Esophagus mucosa (tissue), 1 donor: ENCODE measurements at regions not wholly inside any gene's neighbourhood (a gene's known extent, or its start where the extent isn't known, plus 50 kb on each side); places are given as distances from the start of the nearest gene placed in this dataset.
"Not testable (repeated sequence)": the region's sequence is repeated elsewhere in the genome, so short reads cannot be mapped to it uniquely, and the experiment has no call there.

ENCODE experiments used
- ATAC-seq: fragments of 200-7000 bp; cut with Tn5 transposase; one replicate; pipeline ENCODE4 v1.9.1; 2020
- donor health status: DM: yes; HTN: yes; CAD: no.

DNA sequence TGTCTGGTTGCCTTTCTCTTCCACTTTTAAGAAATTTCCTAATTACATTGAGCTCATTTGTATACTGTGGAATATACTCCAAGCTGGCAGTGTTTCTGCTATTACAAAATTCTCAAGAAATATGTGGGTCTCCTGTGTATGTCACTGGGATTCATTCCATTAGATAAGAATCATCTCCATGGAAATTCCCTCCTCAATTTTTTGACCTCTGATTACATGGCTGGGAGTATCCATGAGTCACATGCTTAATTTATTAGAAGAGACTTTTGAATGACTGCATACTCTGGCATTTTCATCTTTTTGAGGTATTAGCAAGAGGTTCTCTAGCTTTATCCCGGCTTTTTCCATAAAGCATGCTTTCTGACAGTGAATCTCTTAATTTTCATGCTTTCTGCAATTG is 665.5 kb upstream of the CNTNAP5 start:
- no peak for ATAC-seq

DNA sequence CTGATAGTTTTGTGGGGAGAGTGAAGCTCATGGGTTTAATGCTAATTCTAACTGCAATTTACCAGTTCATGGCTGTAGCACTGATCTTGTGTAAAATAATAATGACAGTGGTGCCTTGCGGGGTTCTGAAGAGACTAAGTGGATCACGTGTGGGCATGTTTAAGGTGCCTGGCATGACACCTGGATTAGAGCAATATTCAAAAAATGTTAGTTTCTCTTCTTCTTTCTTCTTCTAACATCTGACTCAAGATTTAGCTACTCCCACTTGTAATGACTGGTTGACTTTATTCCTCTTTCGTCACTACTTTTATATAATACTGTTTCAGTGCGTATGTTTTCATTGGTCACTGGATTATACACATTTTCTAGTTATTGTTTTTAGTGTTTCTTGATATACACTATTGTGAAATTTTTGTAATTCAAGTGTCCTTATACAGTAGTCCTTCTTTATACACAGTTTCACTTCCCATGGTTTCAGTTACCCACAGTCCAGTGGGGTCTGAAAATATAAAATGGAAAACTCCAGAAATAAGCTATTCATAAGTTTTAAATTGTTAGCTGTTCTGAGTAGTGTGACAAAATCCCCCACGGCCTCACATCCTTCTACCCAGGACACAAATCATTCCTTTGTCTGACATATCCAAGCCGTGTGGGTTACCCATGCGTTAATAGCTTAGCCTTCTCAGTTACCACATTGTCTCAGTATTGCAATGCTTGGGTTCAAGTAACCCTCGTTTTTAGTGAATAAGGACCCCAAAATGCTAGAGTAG is 662.2 kb upstream of the CNTNAP5 start:
- no peak for ATAC-seq

DNA sequence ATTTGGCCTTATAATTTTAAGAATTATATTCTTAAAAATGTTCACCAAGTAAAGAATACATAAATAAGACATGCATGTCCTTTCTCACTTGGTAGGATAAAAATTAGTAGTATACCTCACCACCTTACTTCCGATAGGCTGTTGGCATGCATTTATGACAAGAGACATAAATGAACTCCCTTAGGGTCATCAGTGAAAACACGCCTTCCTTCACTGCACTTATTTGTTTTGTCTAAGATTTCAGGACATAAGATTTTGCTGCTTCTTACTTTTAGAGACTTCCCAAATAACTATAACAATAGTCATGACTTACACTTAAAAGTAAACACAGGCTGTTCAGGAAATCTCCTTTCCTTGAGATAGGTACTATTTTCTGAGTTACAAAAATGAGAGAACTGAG is 661.3 kb upstream of the CNTNAP5 start:
- no peak for ATAC-seq

DNA sequence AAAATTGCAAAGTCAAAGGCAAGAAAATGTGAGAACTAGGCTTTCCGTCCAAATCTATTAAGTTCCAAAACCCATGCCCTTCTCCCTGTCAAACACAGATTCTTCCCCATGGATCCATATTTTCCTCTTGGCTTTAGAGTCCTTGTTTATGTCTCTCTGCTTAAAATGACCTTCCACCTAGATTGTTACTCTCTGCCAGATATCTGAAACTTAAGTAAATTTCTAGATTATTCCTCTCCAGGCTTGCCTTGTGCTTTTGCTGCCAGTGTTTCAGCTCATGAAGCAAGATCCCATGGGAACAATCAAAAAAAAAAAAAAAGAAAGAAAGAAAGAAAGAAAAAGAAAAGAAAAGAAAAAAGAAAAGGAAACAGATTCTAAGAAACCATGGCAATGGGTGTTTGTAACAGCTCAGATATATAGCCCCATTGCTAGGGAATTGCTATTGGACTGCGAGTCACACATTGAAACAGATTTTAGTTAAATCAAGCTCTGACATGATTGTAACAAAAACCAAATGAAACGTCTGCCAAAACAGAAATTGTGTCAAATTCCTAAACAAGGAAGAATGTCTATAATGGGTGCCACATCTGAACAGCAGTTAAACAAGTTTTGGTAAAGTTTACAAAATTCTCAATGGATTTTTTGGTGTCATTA is 660.7 kb upstream of the CNTNAP5 start:
- ATAC-seq, result no peak

DNA sequence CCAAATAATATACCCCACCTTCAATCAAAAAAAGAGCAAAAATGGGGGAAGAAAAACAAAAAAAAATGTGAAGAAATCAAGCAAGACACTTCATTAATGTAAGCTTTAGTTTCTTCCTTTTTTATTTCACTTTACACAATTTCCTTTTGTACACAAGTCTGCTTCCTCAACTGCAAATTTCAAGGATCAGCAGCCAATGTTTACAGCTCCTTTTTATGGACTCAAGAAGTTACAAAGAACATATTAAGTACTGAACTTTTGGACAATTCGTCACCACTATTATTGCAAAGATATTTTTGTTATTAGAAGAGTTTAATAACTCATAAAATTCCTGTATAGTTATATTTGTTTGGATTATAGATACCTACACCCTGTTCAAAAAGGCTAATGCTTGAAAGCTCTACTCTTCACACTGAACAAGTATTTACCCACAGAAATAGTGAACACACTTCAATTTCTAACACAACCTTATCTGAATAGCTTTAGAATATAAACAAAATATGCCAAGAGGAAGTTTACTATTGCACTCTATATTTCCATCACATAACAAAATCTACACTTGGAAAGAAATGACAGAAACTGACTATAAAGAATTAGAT is 658.7 kb upstream of the CNTNAP5 start:
- no peak for ATAC-seq

DNA sequence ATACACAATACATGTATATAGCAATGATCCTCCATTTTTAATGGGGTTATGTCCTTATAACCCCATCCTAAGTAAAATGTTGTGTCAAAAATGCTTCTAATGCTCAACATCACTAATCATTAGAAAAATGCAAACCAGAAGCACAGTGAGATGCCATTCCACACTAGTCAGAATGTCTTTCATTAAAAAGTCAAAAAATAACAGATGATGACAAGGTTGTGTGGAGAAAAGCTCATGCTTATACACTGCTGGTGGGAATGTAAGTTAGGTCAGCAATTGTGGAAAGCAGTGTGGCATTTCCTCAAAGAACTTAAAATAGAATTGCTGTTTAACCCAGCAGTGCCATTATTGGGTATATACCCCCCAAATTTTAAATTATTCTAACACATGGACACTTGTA is 654.9 kb upstream of the CNTNAP5 start:
- no peak for ATAC-seq

DNA sequence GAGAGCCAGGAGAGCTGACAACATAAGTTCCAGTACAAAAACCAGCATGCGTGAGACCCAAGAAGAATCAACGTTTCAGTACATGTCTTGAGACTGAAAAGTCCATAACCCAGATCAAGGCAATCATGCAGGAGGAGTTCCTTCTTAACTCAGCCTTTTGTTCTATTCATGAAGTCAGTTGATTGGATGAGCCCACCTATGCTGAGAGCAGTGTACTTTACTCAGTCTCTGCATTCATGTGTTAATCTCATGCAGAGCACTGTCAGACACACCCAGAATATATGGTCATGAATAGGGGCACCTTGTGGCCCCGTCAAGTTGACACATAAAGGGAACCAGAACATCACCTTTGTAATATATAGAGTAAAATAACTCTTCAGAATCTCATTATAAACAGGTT is 653.6 kb upstream of the CNTNAP5 start:
- ATAC-seq, result no peak

DNA sequence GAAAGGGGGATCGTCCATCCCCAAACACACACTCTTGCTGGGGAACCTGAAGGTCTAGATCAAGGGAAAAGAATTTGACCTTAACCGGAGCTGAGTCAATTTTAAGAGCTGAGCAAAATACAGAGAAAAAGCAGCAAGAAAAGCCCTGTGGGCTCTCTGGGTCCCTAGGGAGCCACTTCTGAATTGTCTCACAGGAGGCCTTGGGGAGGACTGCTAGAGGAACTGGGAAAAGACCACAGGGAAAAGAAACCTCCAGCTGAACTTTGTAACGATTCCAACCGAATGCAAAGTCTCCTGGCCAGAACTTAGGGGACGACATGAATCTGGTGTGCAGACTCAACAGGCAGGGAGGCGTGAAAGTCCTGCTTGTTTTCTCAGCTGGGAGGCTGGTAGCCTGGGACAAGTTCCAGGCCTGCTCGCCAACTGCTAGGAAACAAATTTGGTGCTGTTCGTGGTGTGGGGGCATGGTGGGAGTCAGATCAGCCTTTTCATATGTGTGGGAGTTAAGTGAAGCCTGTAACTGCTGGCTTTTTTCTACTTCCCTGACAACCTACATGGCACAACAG is 644.6 kb upstream of the CNTNAP5 start:
- no peak for ATAC-seq

DNA sequence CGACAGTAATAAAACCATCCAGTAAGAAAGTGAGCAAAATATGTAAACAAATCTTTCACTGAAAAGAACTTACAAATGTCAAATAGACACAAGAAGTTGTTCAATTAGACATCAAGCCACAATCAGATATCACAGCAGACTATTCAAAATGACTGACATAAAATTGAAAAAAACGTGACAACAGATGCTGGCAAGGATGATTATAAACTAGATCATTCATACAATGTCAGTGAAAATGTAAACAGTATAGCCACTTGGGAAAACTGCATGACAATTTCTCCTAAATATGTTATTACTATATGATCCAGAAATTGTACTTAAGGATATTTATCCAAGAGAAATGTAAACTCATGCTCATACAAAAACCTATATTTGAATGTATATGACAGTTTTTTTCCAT is 609.4 kb upstream of the CNTNAP5 start:
- no peak for ATAC-seq

DNA sequence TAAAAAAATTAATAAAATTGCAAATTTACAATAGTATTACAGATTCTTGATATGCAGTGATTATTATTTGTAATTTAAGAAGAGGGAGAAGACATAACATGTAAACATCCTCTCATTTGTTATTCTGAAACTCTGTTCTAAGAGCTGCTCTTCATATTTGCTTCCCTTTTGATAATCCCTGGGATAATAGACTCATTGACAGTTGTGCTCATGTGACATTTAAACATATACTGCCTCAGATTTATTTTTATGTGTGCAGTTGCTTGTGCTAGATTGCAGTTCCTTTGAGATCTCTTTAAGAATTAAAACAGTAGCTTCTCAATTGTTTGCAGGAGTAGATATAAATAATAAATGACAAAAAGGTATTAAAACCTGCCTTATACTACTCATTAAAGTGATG is 605.1 kb upstream of the CNTNAP5 start:
- no peak for ATAC-seq

DNA sequence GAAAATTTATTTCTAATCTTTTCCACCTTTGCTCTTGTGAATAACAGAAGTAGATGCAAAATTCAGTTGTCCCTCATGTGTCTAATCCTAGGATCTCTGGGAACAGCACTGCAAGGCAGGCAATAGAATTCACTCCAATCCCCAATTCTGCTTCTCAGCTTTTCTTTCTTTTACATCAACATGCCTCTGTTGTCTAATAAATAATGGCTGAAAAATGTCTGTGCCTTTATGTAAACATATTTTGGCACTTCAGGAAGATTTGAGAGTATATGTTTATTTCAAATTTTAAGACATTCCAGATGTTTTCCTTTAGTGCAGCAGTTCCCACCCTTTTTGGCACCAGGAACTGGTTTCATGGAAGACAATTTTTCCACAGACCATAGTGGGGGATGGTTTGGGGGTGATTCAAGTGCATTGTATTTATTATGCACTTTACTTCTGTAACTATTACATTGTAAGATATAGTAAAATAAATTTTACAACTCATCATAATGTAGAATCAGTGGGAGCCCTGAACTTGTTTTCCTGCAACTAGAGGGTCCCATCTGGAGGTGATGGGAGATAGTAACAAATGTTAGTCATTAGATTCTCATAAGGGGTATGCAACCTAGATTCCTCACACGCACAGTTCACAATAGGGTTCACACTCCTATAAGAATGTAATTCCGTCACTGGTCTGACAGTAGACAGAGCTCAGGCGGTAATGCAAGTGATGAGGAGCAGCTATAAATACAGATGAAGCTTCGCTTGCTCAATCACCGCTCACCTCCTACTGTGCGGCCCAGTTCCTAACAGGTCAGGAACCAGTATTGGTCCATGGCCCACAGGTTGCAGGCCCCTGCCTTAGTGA is 590.3 kb upstream of the CNTNAP5 start:
- no peak for ATAC-seq

DNA sequence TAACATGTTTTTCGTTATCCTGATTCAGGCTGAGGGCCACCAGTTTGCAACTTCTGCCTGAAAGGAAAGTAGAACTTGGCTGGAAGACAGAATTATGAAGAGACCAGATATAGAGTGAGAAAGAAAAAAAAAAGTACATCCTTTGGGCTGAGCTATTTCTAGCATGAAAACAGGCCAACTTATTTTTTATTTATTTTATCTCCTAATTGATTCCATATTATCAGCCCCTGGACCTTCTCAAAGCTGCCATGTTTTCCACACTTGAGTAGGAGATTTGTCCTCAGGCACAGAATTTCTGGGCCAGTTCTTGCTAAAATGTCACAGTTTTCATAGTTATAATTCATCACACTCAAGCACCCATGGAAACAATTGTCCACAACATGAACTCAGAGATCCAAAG is 586.8 kb upstream of the CNTNAP5 start:
- no peak for ATAC-seq

DNA sequence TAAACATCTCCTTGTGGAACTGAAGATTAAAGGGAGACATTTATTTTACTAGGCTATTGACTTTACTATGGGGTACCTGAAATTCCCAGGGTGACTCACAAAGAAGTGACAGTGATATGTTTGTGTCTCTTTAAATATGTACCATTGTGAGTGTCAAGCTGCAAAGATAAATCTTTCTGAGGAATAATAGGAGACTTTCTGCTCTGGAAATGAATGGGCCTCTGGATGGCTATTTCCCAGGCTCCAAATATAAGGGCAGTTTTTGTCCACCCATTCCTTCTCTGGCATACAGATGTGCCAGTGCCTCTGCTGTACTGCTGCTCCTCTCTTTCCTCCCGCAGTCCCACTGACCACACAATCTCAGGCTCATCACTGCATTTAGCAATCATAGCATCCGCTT is 586.4 kb upstream of the CNTNAP5 start:
- ATAC-seq, result no peak

DNA sequence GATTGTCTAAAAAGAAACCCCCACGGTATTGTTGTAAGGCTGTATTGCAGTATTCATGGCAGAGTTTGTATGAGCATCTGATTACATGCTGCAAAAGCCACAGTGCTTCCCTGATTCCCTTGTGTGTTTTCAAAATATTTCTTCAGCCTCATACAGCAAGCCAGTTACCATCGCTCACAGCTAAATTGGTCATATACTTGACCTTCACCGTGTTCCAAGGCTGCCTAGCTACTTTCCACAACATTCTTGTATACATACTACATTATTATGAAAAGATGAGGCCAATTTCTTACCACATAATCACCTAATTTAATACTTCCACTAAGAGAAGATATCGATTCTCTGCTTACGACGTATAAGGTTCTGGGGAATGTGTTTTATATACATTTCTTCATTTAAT is 576.3 kb upstream of the CNTNAP5 start:
- no peak for ATAC-seq

DNA sequence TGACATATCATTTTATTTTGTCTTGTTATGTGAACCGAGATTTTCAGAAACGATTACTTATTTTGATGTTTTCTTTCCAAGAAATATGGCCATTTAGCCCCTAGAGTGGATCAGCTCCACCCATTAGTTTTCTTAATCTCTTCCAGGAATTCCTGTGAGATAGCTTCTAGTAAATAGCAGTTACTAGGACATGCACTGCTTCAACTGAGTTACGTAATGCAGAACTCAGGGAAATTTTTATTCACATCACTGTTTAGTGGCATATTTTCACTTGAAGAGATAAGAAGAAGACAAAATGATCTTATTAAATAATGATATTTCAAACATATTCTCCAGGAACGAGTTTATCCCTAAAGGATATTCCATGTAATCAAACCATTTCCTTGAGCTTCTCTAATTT is 573.5 kb upstream of the CNTNAP5 start:
- no peak for ATAC-seq

DNA sequence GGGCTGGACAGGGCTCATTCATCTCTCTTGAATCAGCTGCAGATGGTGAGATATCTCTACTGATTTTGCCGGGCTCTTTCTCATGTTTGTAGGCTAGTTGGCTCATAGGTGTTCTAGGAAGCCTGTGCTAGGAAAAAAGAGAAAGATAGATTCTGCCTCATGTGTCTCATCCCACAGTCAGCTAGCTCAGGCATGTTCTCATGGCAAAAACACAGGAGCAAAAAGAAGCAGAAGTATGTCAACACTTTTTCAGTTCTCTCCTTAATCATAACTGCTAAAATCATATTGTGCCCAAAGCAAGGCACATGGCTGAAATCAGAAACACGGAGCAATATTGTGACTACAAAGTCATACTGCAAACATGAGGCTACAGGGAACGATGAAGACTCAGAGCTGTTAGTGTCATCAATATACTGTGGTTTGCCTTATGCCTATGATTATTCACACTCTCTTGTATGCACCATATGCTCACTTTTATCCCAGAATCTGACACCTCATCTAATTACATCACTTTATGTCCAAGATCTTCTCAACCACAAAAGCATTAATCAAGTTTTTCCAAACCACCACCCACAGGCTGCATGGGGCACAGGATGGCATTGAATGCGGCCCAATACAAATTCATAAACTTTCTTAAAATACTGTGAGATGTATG is 571.9 kb upstream of the CNTNAP5 start:
- no peak for ATAC-seq

DNA sequence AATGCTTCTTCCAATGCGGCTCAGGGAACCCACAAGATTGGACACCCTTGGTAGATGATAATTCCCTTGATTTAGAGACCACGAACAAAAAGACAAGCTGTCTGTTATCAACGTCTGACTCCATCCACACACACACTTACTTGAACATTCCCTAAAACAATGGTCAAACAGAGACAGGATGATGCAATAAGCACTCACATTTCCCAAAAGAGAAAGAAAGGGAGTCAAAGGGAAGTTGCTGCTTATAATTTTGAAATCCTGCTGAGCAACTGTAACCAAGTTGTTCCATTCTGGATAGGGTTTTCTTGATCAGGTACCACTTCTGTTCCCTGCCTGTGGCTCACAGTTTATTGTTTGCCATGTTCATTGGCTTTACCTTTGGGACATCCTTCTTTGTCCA is 571.3 kb upstream of the CNTNAP5 start:
- ATAC-seq, result no peak

DNA sequence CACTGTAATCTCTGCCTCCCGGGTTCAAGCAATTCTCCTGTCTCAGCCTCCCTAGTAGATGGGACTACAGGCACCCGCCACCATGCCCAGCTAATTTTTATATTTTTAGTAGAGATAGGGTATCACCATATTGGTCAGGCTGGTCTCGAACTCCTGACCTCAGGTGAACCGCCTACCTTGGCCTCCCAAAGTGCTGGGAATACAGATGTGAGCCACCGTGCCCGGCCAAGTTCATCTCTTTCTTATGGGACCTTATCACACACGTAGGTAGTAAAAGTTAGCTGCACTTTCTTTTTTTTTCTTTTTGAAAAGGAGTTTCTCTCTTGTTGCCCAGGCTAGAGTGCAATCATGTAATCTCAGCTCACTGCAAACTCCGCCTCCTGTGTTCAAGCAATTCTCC is 569.9 kb upstream of the CNTNAP5 start:
- ATAC-seq, result not testable (repeated sequence)

DNA sequence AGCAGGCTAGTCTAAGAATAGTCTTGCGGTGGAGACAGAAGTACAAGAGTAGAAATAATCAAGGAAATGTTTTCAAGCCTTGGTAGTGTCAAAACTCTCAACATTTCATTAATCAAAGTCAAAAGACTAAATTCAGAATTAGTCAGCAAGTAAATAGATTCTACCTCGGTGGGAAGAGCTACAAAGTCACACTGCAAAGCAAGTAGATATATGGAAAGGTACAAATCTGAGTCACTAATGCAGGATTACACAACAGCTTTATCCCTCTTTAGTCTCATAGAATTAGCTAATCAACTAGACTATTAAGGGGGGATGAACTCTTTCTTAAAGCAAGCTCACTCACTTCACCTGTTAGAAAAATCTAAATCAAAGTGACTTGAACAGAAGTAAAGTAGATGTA is 568.7 kb upstream of the CNTNAP5 start:
- ATAC-seq, result no peak

DNA sequence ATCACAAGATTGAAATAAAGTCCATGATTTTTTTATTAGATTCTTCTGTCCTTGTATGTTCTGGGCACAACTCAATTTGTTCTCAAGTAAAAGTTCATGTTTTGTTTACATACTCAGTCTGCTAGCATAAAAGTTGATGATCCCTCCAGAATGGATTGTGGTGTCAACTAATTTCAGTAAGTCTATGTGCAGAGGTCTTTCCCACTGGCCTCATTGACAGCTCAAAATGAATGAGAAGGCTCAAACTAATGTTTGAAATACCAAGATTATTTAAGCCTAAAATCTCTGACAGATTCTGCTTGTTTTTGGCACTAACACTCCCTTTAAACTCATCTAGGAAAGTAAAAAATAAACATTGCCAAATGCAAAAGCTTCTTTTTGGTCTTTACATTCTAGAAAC is 561.2 kb upstream of the CNTNAP5 start:
- ATAC-seq, result no peak

DNA sequence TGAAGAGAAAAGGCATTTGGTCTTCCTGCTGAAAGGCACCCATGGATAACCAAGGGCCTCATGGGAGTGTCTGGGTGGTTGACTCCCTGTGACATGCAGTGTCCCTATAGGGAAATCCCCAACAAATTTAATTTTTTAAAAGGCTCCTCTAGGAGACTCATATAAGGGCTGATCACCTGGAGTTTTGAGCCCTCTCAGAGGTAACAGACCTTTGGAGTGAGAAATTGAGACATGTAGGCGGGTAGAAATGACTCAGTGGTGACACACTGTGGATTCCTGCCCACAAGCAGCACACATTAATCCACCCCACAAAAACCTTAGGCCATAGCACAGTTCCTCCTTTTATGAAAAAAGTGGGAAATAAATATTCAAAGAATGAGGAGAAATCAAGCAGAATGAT is 557.0 kb upstream of the CNTNAP5 start:
- no peak for ATAC-seq

DNA sequence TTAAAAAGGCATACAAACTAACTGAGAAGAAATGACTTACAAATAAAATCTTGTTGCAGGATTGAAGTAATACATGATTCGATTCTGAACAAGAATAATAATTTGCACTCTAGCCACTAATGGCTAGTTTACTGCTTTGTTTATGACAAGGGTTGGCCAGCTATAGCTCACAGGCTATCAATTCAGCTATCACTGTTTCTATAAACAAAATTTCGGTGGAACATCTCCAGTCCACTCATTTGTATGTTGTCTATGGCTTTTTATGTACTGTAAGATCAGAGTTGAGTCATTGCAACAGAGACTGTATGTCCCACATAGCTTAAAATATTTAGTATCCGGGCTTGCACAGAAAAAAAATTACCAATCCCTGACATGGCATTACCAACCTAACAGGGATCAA is 543.7 kb upstream of the CNTNAP5 start:
- ATAC-seq, result no peak
